DND-41 (cell line): ENCODE measurements at regions not wholly inside any gene's neighbourhood (a gene's known extent, or its start where the extent isn't known, plus 50 kb on each side); places are given as distances from the start of the nearest gene placed in this dataset.

Experiments used
- ATAC-seq: fragments of 200-7000 bp; cut with Tn5 transposase; 3 replicates; pipeline ENCODE4 v1.9.1; 2021; ENCODE audit warnings: low read depth; ENCODE audit not compliant: insufficient read depth
- DNase-seq: peaks from one replicate; pipeline ENCODE4 v3.0.0-alpha.2; 2020
- H2AFZ ChIP-seq: 2 replicates; pipeline ENCODE4 v1.6.0; 2012; ENCODE audit warnings: low read depth, low read length
- H3K27ac ChIP-seq: 2 replicates; pipeline ENCODE4 v1.5.1; 2012; ENCODE audit warnings: low read length, inconsistent platforms
- H3K27me3 ChIP-seq: fragments of 200-600 bp; sonication (generic); 2 replicates; pipeline ENCODE4 v1.6.0; 2012; ENCODE audit warnings: low read length, mild to moderate bottlenecking, inconsistent platforms; ENCODE audit not compliant: insufficient read depth, poor library complexity
- H3K36me3 ChIP-seq: 2 replicates; pipeline ENCODE4 v1.5.1; 2012; ENCODE audit warnings: low read length, inconsistent platforms; ENCODE audit not compliant: insufficient read depth
- H3K4me1 ChIP-seq: 2 replicates; pipeline ENCODE4 v1.5.1; 2012; ENCODE audit warnings: mild to moderate bottlenecking, low read length; ENCODE audit not compliant: insufficient read depth
- H3K4me2 ChIP-seq: 2 replicates; pipeline ENCODE4 v1.6.0; 2012; ENCODE audit warnings: mild to moderate bottlenecking, moderate library complexity, low read length, inconsistent platforms; ENCODE audit not compliant: insufficient read depth
- H3K4me3 ChIP-seq, 2 experiments: fragments of 200-600 bp in 1 of 2; shearing (Covaris generic) in 1 of 2; 2 replicates each; pipeline ENCODE4 v1.5.1; 2012 to 2016; ENCODE audit warnings: inconsistent platforms in 2 of 2, low read length in 2 of 2, mild to moderate bottlenecking in 2 of 2, low read depth in 1 of 2, moderate library complexity in 1 of 2
- H3K79me2 ChIP-seq: 2 replicates; pipeline ENCODE4 v1.6.0; 2012; ENCODE audit warnings: low read length, inconsistent platforms; ENCODE audit not compliant: insufficient read depth
- H3K9ac ChIP-seq: 2 replicates; pipeline ENCODE4 v1.6.0; 2012; ENCODE audit warnings: low read depth, mild to moderate bottlenecking, inconsistent platforms, low read length, moderate library complexity
- H3K9me3 ChIP-seq: 2 replicates; pipeline ENCODE4 v1.5.1; 2012; ENCODE audit warnings: low read length, moderate library complexity, mild to moderate bottlenecking, inconsistent platforms; ENCODE audit not compliant: insufficient read depth, severe bottlenecking
- H4K20me1 ChIP-seq: 2 replicates; pipeline ENCODE4 v1.6.0; 2012; ENCODE audit warnings: low read length; ENCODE audit not compliant: insufficient read depth
- CTCF ChIP-seq: IDR thresholded peaks from 2 replicates; pipeline ENCODE4 v1.5.1; 2012; ENCODE audit warnings: borderline replicate concordance, low read length, moderate library complexity, mild to moderate bottlenecking; ENCODE audit not compliant: poor library complexity, severe bottlenecking; ENCODE audit errors: extremely low read depth
- EZH2 ChIP-seq: IDR thresholded peaks from 3 replicates; pipeline ENCODE4 v1.6.1; 2012; ENCODE audit warnings: borderline replicate concordance, low read depth, mild to moderate bottlenecking, moderate library complexity, low read length, inconsistent platforms; ENCODE audit not compliant: severe bottlenecking

GRCh38 chr1:165129568-165130164, 226.8 kb downstream of the LMX1A start:
- DNase-seq: peak; percentile 71
- Histone ChIP-seq H3K27me3 (peaks cover 24% of the 10 kb centered on the region), H3K9me3 (no peaks in the 10 kb centered on the region), H3K27ac (no peak overlapping the region), H4K20me1 (no peaks in the 10 kb centered on the region), H3K4me2 (no peak overlapping the region), H3K4me3 (no peak overlapping the region), H2AFZ (no peak overlapping the region), H3K36me3 (no peaks in the 10 kb centered on the region), H3K9ac (no peak overlapping the region), H3K4me1 (no peaks in the 10 kb centered on the region), H3K79me2 (no peaks in the 10 kb centered on the region)
- ATAC-seq: peak; percentile 93
- TF ChIP-seq EZH2: no peak
- peak; percentile 83 for TF ChIP-seq CTCF

GRCh38 chr1:165124772-165125171, 231.7 kb downstream of the LMX1A start:
- Histone ChIP-seq H3K9me3 (no peaks in the 10 kb centered on the region), H3K36me3 (no peaks in the 10 kb centered on the region), H3K27ac (no peak overlapping the region), H3K4me3 (no peak overlapping the region), H3K4me1 (no peaks in the 10 kb centered on the region), H3K79me2 (no peaks in the 10 kb centered on the region), H2AFZ (no peak overlapping the region), H3K9ac (no peak overlapping the region), H3K27me3 (peaks cover 21% of the 10 kb centered on the region), H4K20me1 (no peaks in the 10 kb centered on the region), H3K4me2 (no peak overlapping the region)
- TF ChIP-seq EZH2 (no peak), CTCF (no peak)
- ATAC-seq (no peak), DNase-seq (no peak)

GRCh38 chr1:165119086-165119485, 237.4 kb downstream of the LMX1A start:
- Histone ChIP-seq H3K36me3 (no peaks in the 10 kb centered on the region), H3K27ac (no peak overlapping the region), H3K79me2 (no peaks in the 10 kb centered on the region), H2AFZ (no peak overlapping the region), H3K4me2 (no peak overlapping the region), H3K9ac (no peak overlapping the region), H3K27me3 (peaks cover 23% of the 10 kb centered on the region), H3K4me1 (no peaks in the 10 kb centered on the region), H3K9me3 (no peaks in the 10 kb centered on the region), H4K20me1 (no peaks in the 10 kb centered on the region), H3K4me3 (no peak overlapping the region)
- ATAC-seq: no peak
- TF ChIP-seq EZH2 (no peak), CTCF (no peak)
- DNase-seq: no peak

- Histone ChIP-seq H4K20me1 (no peaks in the 10 kb centered on the region), H3K36me3 (no peaks in the 10 kb centered on the region), H3K4me2 (no peak overlapping the region), H2AFZ (no peak overlapping the region), H3K27ac (no peak overlapping the region), H3K4me3 (no peak overlapping the region), H3K27me3 (peaks cover 19% of the 10 kb centered on the region), H3K79me2 (no peaks in the 10 kb centered on the region), H3K9ac (no peak overlapping the region), H3K4me1 (no peaks in the 10 kb centered on the region), H3K9me3 (no peaks in the 10 kb centered on the region)
- no peak for TF ChIP-seq EZH2
- TF ChIP-seq CTCF: no peak
- ATAC-seq (no peak), DNase-seq (no peak)
Measured at GRCh38 chr1:165117482-165117881, 239.0 kb downstream of the LMX1A start.
